C1 segment of cervical spinal cord (tissue), 14 donors: ENCODE measurements at regions not wholly inside any gene's neighbourhood (a gene's known extent, or its start where the extent isn't known, plus 50 kb on each side); places are given as distances from the start of the nearest gene placed in this dataset.

Experiments
- DNase-seq, 14 donors: peaks; one replicate each; lab custom pipeline; 2025; lab: John Stamatoyannopoulos, UW

DNA sequence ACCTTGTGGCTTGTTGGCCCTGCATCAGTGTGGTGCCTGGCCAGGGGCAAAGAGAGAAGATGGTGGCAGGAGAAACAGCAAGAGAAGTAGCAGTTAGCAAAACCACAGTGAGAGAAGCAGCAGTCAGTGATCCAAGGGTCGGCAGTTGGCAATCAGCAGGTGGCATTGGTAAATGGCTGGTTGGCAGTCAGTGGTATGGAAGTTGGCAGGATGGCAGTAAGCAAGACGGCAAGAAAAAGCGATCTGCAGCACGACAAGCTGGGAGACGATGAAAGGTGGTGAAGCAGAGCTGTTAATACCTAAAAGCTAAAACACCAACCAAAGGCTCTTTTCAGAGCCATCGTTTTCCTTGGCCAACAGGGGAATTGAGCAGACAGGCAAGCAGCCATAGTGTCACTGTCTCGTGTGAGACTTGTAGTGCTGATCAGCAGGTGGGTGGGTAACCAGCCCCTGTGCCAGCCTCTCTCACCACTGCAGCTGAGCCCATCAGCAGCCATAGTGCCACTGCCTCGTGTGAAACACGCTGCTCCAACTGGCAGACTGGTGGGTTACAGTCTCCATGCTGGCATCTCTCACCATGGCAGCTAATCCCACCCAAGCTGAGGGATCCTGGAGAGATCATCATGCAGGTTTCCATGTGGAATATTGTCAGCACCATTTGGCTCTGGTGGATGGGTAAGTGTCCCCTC is 2078.4 kb downstream of the PCDH7 start:
- peak in 3 of 14 donors; percentile 5 to 44 (median 10) for DNase-seq

DNA sequence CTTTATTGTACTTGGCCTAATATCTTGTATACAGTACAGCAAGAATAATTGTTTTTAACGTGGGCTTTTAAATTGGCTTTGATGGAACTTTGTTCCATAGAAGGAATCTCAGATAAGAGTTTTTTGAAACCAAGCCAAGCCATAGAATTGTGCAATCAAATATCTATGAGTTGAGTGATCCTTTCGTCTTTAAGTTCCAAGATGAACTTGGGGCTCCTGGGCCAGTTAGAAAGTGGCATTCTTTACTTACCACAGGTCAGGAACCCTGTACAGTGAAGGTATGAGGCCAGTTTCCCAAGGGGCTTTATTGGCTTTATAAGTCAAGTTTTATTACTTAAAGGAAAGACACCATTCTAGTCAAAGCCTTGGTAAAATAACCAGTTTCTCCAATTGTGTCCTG is 2104.2 kb downstream of the PCDH7 start:
- no peak for DNase-seq

DNA sequence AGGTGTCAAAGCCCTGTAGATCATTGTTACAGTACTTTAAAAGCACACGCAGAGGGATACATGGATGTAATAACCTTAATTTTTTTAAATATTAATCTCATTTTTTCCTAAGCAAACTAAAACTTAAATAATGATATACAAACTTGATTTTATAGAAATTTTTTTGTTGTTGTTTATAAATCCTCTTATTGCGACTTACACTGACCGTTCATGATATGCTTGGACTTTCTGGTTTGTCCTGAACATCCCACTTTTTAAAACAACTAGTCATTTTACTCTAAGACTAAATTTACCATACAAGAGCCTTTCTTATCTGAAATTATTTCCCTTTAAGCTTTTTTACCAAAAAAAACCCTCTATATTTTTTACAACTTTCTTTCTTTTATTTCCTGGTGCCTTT is 2106.0 kb downstream of the PCDH7 start:
- DNase-seq = no peak

- no peak for DNase-seq
Measured at GRCh38 chr4:32830160-32830559, 2110.0 kb downstream of the PCDH7 start.

- no peak for DNase-seq
Measured at GRCh38 chr4:32831104-32831503, 2110.9 kb downstream of the PCDH7 start.

- DNase-seq = no peak
Measured at GRCh38 chr4:32840461-32841189, 2120.5 kb downstream of the PCDH7 start.

- no peak for DNase-seq
Measured at GRCh38 chr4:32841217-32841616, 2121.0 kb downstream of the PCDH7 start.

GRCh38 chr4:32847461-32847860 is 2127.3 kb downstream of the PCDH7 start:
- no peak for DNase-seq

- no peak for DNase-seq
Measured at GRCh38 chr4:32855622-32856021, 2135.5 kb downstream of the PCDH7 start.

DNA sequence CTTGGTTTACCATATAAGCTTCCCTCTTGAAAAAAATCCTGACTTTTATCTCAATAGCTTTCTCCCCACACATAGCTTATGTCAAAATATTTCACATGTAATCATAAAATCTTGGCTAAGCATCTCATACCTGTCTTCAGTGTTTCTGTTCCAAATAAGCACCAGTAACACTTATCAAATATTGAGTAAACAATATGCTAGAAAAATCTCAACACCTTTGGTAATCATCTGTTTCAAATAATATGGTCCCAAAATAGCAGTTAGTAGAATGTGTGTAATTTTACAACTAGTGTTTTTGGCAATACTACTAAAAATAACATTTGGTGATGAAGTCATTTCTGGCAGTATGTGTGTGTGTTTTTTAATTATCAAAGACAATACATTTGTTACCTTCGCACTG is 2138.2 kb downstream of the PCDH7 start:
- no peak for DNase-seq

DNA sequence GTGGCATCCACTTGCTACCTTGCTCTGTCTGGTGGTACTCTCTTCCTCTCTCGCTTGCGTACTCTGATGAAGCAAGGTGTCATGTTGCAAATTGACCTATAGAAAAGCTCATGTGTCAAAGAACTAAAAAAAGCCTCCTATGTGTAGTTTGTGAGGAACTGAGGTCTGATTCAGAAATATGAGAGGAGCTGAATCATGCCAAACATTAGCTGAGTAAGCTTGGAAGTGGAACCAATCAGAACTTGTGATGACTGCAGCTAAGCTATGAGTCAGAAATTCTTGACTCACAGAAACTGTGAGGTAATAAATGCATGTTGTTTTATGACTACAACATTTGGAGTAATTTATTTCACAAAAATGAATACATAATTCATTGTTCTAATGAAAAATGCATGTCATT is 2138.8 kb downstream of the PCDH7 start:
- DNase-seq = no peak

DNA sequence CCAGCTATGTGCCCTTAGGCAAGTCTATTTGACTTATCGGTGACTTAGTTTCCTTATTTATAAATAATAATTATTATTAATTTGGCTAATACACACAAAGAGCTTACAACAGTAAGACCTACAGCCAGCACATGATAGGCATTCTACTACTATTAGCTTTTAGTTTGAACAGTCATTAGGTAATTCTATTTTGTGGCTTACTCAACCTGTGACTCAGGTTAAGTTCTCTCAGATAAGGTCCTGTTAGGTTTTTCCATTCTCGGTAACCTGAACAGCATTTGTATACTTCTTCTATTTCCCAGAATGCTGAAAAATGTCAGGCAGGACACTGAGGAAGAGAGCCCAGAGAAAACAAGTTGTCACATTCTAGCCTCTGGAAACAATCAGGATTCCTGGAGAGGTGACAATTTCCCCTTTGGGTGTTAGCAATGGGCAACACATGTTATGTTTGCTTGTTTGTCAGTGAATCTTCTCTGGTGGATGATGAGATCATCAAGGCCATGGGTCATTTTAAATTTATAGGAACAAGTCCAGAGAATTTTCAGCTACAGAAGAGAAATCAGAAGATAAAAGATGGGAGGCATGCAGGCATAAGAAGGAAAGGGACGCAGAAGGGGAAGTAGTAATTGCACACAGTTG is 2144.7 kb downstream of the PCDH7 start:
- no peak for DNase-seq

- DNase-seq = no peak
Measured at GRCh38 chr4:32876546-32876945, 2156.4 kb downstream of the PCDH7 start.

DNA sequence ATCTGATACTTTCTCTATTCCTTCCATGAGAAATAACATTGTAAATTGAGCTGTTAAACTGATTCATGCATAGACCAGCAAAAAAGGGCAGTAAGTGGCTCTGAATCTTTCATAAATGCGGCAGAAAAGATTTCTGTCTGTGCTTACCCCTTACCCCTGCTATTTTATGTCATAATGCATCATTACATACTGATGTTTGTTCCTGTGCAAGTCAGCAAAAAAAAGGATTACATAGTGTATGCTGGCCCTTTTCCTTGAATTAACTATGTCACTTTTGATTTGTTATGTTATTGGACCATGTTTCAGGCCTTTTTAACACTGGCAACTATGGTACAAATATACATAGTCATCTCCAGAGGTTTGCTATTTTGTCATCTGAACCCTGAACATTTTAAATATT is 2159.7 kb downstream of the PCDH7 start:
- no peak for DNase-seq

GRCh38 chr4:32884198-32884597 is 2164.0 kb downstream of the PCDH7 start:
- DNase-seq = no peak

GRCh38 chr4:32890398-32890797 is 2170.2 kb downstream of the PCDH7 start:
- no peak for DNase-seq

- no peak for DNase-seq
Measured at GRCh38 chr4:32909053-32909452, 2188.9 kb downstream of the PCDH7 start.

- no peak for DNase-seq
Measured at GRCh38 chr4:32909736-32910135, 2189.6 kb downstream of the PCDH7 start.

DNA sequence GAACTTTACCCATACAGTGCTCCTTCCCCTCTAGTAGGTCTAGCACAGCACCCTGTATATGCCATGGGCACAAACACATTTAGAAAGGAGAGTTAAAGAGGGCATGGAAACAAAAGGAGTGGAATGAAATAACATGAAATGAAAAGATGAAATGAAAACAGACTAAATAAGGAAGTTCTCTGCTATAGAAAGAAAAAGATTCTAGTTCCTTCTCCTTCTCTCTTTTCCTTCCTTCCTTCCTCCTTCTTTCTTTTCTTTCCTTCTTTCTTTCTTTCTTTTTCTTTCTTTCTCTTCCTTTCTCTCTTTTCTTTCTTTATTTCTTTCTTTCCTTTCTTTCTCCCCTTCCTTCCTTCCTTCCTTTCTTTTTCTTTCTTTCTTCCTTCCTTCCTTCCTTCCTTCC is 2197.4 kb downstream of the PCDH7 start:
- no peak for DNase-seq

DNA sequence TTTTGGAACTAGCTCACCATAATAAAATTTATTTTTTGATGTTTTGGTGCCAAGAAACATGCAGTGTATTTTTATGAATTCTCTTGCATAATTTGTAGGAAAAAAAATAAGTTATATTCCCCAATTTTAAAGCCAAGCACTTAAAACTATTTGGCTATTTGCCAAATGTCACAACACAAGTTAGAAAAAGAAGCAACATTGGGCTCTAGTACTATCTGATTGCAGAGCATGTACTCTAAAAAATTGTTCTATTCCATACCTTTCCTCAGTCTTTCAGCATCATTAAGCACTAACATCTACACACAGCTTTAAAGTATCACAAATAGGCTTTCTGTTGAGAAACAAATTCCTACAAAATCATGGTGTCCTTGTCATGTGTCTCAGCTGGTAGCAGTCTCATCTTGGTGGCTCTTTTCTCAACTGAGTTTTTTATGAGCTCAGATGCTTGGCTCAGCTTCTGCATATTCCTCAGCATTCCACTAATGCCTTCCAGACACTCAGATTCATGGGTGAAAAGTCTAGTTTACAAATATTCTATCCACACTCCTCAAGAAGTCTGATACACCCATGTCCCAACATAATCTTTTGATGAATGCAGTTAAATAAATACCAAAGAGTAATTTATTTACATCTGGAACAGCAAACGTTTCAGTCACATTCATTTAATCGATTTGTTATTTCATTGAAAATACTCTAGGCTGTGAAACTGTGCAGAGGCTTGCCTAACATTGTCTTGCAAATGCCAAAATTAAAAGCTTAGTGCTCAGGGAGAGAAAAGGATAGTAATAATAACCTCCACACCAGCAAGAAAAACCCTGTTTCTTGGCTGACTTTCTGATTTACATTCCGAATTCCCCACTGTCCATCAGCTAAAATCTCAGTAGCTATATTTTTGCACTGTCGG is 2209.9 kb downstream of the PCDH7 start:
- no peak for DNase-seq

DNA sequence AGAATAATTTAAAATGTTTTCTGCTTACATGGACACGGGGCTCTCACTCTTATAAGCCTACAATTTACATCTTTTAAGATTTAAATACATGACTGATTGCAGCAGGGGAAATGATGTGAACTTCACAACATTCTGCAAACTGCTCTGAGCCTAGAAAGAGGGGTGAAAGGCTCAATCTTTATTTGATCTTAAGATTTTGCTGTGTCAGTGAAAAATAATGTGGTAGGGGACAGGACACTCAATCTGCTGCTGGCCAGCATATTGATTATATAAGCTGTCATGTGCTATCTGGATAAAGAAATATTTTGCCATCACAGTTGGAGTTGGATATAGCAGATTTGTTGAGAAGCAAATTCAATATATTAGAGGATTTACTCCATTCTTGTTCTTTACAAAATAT is 2210.5 kb downstream of the PCDH7 start:
- DNase-seq = no peak

DNA sequence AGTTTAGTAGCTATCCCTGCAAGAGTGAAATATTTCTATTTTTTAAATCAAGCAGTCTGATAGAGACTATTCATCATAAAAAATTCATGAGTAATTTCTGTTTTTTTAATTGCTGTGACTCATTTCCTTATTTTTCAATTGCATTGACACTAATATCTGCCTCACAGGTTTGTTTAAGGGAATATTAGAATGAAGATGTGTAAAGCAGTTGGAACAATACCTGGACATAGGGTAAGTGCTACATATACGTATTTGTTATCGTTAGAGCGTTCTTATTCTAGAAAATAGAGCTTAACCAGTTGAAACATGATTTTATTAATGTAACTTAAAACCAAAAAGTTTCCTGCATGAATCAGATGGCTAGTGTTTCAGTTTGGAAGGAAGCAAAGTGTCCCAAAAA is 2211.3 kb downstream of the PCDH7 start:
- no peak for DNase-seq
